OCI-LY7 (cell line): ENCODE measurements at regions not wholly inside any gene's neighbourhood (a gene's known extent, or its start where the extent isn't known, plus 50 kb on each side); places are given as distances from the start of the nearest gene placed in this dataset.

Experiments used
- CTCF ChIP-seq: fragments of 200-600 bp; sonication (generic); conservative IDR thresholded peaks from 2 replicates; pipeline ENCODE4 v1.5.1; 2014; ENCODE audit warnings: mild to moderate bottlenecking, antibody characterized with exemption, low read length, moderate library complexity, mixed read lengths
- EZH2phosphoT487 ChIP-seq: fragments of 200-600 bp; sonication (generic); IDR thresholded peaks from 2 replicates; pipeline ENCODE4 v1.6.1; 2018; ENCODE audit warnings: low read depth, borderline replicate concordance, mild to moderate bottlenecking, mixed run types, antibody characterized with exemption, low read length, moderate library complexity, mixed read lengths

GRCh38 chr10:111240348-111240747 lies 163.5 kb downstream of the ADRA2A start:
- no peak for TF ChIP-seq CTCF
- TF ChIP-seq EZH2phosphoT487: no peak
